Left colon (tissue), 2 donors: ENCODE measurements at regions not wholly inside any gene's neighbourhood (a gene's known extent, or its start where the extent isn't known, plus 50 kb on each side); places are given as distances from the start of the nearest gene placed in this dataset.
"Not testable (repeated sequence)": the region's sequence is repeated elsewhere in the genome, so short reads cannot be mapped to it uniquely, and the experiment has no call there.

ENCODE experiments used
- ATAC-seq: fragments of 200-7000 bp; cut with Tn5 transposase; one replicate; pipeline ENCODE4 v1.9.1; 2020; ENCODE audit warnings: mild to moderate bottlenecking, moderate library complexity
- DNase-seq, 2 donors: peaks; one replicate each; pipeline ENCODE4 v3.0.0-alpha.2; 2020
- intact Hi-C, 2 donors: fragments of 100-400 bp; cut with DNase I in 1 of 2; cut with micrococcal nuclease in 1 of 2; formaldehyde crosslinking; loops; one replicate each; pipeline versions ENCODE4 v1.11.2 to v1.14.0; 2022; cut with DNase I, micrococcal nuclease
- donor health status: DM: no; HTN: no; CAD: no.
- donor health status: DM: yes; HTN: yes; CAD: no.

DNA sequence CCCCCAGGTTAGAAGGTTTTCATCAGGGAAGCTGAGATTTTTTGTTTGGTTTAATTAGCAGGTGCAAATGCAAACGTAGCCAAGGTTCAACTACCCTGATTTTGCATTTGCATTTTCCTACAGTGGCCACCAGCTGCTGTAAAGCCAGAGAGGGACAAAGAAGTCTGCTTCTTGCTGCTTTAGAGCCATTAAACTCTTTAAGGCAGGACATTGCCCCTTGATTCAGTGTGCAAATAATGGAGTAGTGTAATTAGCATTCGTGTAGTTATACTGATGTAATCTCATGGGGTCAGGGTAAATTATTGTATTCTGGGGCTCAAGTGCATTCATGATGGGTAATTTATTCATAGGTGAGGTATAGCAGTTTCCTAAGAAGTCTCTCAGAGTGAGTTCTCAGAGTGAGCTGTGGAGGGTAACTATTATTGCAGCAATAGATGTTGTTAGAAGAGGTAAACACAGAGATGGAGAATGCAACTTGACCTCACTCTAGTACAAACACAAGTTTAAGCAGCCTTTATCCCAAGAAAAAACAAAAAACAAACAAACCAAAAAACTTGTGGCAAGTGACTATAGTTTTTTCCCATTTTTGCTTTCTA lies 526.5 kb downstream of the KIF4B start:
- ATAC-seq (no peak), DNase-seq (no peak)
- intact Hi-C loops: no loop called here

GRCh38 chr5:155546075-155546474 lies 532.5 kb downstream of the KIF4B start:
- ATAC-seq (no peak), DNase-seq (no peak)
- intact Hi-C loops: no loop called here

DNA sequence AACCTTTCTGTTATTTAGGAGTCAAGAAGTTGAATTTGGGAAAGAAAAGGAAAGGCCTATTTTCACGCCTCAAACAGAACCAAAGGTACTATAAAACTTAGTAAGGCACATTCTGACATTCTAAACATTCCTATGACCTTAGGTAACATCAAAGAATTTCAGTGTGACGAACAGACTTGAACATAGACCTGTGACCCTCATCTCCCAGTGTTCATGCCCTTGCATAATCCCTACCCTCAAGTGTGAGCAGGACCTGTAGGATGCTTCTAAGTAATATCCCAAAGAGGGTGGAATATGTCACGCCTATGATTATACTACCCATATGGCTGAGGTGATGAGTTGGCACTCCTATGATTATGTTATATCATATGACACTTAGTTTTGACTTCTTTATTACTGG lies 540.9 kb downstream of the KIF4B start:
- DNase-seq (no peak), ATAC-seq (no peak)
- intact Hi-C loops: no loop called here

GRCh38 chr5:155556222-155556621 lies 542.7 kb downstream of the KIF4B start:
- ATAC-seq (no peak), DNase-seq (no peak)
- intact Hi-C loops: no loop called here

- ATAC-seq (no peak), DNase-seq (no peak)
- intact Hi-C loops: no loop called here
Measured at GRCh38 chr5:155556700-155557099, 543.1 kb downstream of the KIF4B start.

GRCh38 chr5:155562158-155562557 lies 548.6 kb downstream of the KIF4B start:
- DNase-seq: no peak
- no peak for ATAC-seq
- intact Hi-C loops: no loop called here

GRCh38 chr5:155564541-155564940 lies 551.0 kb downstream of the KIF4B start:
- ATAC-seq (no peak), DNase-seq (no peak)
- intact Hi-C loops: no loop called here

GRCh38 chr5:155575861-155576260 lies 562.3 kb downstream of the KIF4B start:
- ATAC-seq (no peak), DNase-seq (no peak)
- intact Hi-C loops: no loop called here

- ATAC-seq, intact Hi-C loops, DNase-seq: not testable (repeated sequence)
Measured at GRCh38 chr5:155586808-155587207, 573.3 kb downstream of the KIF4B start.

- no peak for ATAC-seq
- intact Hi-C loops: no loop called here
- no peak for DNase-seq
Measured at GRCh38 chr5:155587458-155587857, 573.9 kb downstream of the KIF4B start.

GRCh38 chr5:155591273-155591672 lies 577.7 kb downstream of the KIF4B start:
- intact Hi-C loops: no loop called here
- DNase-seq (no peak), ATAC-seq (no peak)

DNA sequence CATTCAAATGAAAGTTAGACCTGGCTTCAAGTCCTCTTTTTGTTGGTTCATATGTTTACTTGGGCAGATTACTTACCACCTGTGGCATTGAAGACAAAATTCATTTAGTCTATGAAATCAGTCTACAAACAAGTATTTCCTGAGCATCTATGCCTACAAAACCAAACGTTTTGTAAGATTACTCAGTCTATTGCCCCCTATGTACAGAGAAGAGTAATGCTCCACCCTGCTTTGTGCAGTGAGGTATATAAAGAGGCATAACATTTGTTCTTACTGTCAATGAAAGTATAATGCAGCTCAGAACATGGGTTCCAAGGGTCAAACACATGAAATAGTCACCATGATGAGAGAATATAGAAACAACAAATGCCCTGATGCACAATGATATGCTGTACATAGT lies 580.7 kb downstream of the KIF4B start:
- ATAC-seq (no peak), DNase-seq (no peak)

GRCh38 chr5:155595791-155596190 lies 582.2 kb downstream of the KIF4B start:
- intact Hi-C loops: no loop called here
- DNase-seq (no peak), ATAC-seq (no peak)

More for the DNA sequence above, 580.7 kb downstream of the KIF4B start:
- intact Hi-C loops: no loop called here

DNA sequence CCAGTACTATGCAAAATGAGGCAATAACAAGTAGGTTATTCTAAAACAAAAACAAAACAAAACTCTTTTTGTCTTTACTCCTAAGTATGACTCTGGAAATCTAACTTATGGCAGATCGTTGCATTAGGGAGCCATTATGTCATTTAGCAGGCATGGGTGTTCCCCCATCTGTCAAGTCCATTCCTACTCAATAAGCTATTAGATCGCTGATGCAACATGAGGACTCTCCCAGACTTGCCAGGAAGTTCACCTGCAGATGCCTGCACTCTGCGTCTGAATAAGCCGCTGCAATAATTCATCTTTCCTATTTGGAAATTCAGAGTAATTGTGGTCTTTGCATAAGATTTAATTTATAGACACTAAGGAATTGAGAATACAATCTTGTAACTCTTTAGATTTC lies 585.0 kb downstream of the KIF4B start:
- ATAC-seq: no peak
- intact Hi-C loops: no loop called here
- DNase-seq: no peak

DNA sequence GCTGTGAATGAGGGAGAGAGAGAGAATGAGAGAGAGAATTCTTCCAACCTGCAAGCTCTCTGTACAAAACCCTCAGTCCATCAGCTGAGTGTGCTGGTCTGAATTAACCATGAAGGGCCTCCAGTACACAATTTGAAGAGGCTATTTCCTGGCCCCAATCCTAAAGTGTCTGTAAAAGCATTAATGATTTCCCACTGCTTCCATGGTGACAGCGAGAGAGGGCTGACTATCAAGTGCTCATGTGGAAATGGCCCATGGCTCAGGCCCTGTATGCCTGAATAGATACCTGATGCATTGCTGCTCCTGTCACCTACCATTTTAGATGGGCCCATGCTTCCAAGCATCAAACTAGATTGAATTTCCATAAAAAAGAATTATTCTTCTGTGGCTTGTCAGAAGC lies 592.4 kb downstream of the KIF4B start:
- DNase-seq: no peak
- intact Hi-C loops: no loop called here
- no peak for ATAC-seq

GRCh38 chr5:155616779-155617392 lies 603.3 kb downstream of the KIF4B start:
- DNase-seq: peak in 1 of 2 donors; percentile 41
- intact Hi-C loops: no loop called here
- ATAC-seq: peak; percentile 72

DNA sequence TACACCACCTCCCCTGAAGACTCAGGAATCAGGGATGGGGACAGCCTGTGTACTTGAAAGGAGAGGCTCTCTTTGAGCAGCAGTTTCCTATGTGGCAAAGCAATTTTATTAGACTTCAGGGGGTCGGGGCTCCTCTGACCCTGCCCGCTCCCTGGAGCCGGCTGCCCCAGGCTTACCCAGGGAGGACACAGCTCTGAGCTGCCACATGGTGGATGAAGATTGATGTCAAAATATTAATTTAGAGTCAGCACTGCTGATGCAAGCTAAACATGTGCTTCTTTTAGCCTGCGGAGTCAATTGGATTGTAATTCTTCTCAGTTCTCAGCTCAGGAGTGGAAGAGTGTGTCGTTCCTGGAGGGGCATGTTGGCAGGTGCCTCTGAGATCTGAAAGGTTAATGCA lies 606.1 kb downstream of the KIF4B start:
- DNase-seq (no peak), ATAC-seq (no peak)
- intact Hi-C loops: no loop called here

DNA sequence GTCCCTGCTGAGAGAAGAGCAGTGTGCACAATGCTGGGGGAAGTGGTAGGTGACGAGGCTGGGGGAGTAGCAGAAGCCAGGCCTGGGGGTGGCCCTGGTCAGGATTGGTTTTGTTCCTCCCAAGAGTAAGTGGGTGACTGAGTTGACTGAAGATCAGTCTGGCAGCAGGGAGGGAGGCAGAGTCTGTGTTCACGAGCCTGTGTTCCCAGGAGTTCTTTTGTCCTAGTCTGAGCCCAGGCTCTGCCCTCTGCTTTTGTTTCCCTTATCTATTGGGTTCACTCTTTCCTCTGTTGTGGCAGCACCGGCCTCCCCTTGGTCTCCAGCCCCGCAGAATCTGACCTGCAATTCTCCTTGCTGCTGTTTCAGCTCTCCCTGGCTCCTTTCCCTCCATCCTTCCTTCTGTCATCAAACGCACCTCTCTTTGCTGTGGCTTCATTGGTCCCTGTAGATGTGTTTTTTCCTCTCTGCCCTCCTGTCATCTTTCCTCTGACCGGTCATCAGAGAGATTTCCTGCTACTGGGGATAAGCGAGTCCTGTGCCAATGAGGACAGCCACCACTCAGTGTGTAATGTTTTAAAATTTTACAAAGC lies 607.4 kb downstream of the KIF4B start:
- intact Hi-C loops: no loop called here
- ATAC-seq: no peak
- DNase-seq: no peak

GRCh38 chr5:155624597-155625241 lies 611.2 kb downstream of the KIF4B start:
- intact Hi-C loops: no loop called here
- ATAC-seq (peak; percentile 82), DNase-seq (no peak)

GRCh38 chr5:155625315-155625714 lies 611.8 kb downstream of the KIF4B start:
- ATAC-seq (peak; percentile 88), DNase-seq (no peak)
- intact Hi-C loops: no loop called here
